Aorta (tissue), 5 donors: ENCODE measurements at regions not wholly inside any gene's neighbourhood (a gene's known extent, or its start where the extent isn't known, plus 50 kb on each side); places are given as distances from the start of the nearest gene placed in this dataset.

ENCODE experiments used
- ATAC-seq: fragments of 200-7000 bp; cut with Tn5 transposase; one replicate; pipeline ENCODE4 v1.9.1; 2022; ENCODE audit warnings: moderate library complexity; ENCODE audit not compliant: low FRiP score
- DNase-seq, 2 donors: peaks; one replicate each; pipeline ENCODE4 v3.0.0-alpha.2; 2020
- H3K27ac ChIP-seq, 2 donors: one replicate each; pipeline ENCODE4 v1.5.1; 2013; ENCODE audit warnings: low read length in 2 of 2, mild to moderate bottlenecking in 2 of 2, moderate library complexity in 2 of 2, control low read depth in 1 of 2, inconsistent platforms in 1 of 2, low read depth in 1 of 2
- H3K27me3 ChIP-seq, 2 donors: one replicate each; pipeline ENCODE4 v1.6.1; 2013; ENCODE audit warnings: control low read depth in 1 of 2, low read length in 1 of 2, mild to moderate bottlenecking in 1 of 2, moderate library complexity in 1 of 2; ENCODE audit not compliant: insufficient read depth in 2 of 2, control insufficient read depth in 1 of 2
- H3K36me3 ChIP-seq, 2 donors: one replicate each; pipeline ENCODE4 v1.6.1; 2013; ENCODE audit warnings: control low read depth in 1 of 2, low read length in 1 of 2, mild to moderate bottlenecking in 1 of 2; ENCODE audit not compliant: insufficient read depth in 2 of 2, control insufficient read depth in 1 of 2
- H3K4me1 ChIP-seq, 2 donors: one replicate each; pipeline ENCODE4 v1.6.1; 2013; ENCODE audit warnings: low read length in 2 of 2, control low read depth in 1 of 2, mild to moderate bottlenecking in 1 of 2, moderate library complexity in 1 of 2; ENCODE audit not compliant: insufficient read depth in 2 of 2, control insufficient read depth in 1 of 2
- H3K4me3 ChIP-seq, 2 donors: one replicate each; pipeline ENCODE4 v1.5.1; 2013; ENCODE audit warnings: low read length in 2 of 2, control low read depth in 1 of 2, mild to moderate bottlenecking in 1 of 2
- H3K9me3 ChIP-seq: one replicate; pipeline ENCODE4 v1.6.1; 2013; ENCODE audit warnings: mild to moderate bottlenecking, low read length; ENCODE audit not compliant: control insufficient read depth
- WGBS, 2 donors: extraction: QIAGEN DNeasy Blood & Tissue Kit; methylation state at CpG; one replicate each; pipeline ENCODE4 v1.1.7; 2013; 5-methylcytosine and 5-hydroxymethylcytosine counted together
- intact Hi-C, 2 donors: fragments of 100-400 bp; cut with DNase I; formaldehyde crosslinking; loops; one replicate each; pipeline versions ENCODE4 v1.14.2 to v1.15.0; 2022
- donor health status: healthy with polysubstance abuse.
- donor health status: Bipolar disorder and iron deficiency.
- donor health status: DM: no; HTN: no; CAD: no.
- donor health status: DM: no; HTN: no; CAD: no.
- donor health status: DM: yes; HTN: yes; CAD: no.

DNA sequence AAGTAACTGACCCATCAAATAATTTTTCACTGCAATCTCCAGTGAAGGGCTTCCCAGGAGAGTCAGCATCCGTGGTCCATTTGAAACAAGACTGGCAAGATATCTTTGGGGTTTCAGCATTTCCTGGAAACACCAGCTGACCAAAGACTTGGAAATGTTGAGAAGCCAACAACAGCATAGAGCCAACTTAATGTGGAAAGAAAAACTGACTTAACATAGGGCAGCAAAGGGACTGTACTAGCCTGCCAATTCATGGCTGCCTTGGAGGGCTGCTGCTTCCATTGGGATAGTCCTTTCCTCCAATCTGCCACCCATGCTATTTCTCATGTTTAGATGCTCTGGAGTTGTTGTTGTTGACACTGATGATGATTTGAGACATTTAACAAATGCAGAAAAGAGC lies 76.5 kb upstream of the SPDL1 start:
- intact Hi-C loops, result no loop called here

DNA sequence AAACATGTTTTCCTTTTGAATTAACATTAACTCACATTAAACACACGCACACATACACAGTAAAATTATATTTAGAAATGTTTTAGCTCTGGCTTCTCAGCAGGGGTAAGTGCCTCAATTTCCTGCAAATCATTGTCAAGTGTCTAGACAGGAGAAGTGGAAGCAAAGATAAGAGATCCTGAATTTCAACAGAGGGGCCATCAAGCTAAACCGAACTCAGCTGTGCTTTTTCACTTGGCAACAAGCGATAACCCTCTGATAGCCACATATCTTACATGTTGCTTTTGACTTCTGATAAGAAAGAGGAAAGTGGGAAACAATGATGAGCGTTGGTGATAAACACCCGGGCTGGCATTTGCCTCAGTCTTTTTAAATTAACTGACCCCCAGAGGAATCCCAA lies 79.7 kb upstream of the SPDL1 start:
- no peaks in the 10 kb centered on the region for H3K36me3 ChIP-seq
- no peaks in the 10 kb centered on the region for H3K9me3 ChIP-seq
- H3K4me3 ChIP-seq, result no peak overlapping the region
- no peaks in the 10 kb centered on the region for H3K27me3 ChIP-seq
- ATAC-seq, result no peak
- DNase-seq, result no peak
- no peak overlapping the region for H3K27ac ChIP-seq
- intact Hi-C loops, result no loop called here
- peaks cover 0 to 2% of the 10 kb centered on the region in 2 donors for H3K4me1 ChIP-seq
- 61 to 66% methylated on average over 5 of the region's 5 CpGs for WGBS, 2 donors

More for the DNA sequence above, 76.5 kb upstream of the SPDL1 start:
- DNase-seq, result no peak
- Histone ChIP-seq H3K36me3 (no peaks in the 10 kb centered on the region), H3K9me3 (no peaks in the 10 kb centered on the region), H3K27me3 (no peaks in the 10 kb centered on the region), H3K27ac (no peak overlapping the region), H3K4me1 (peaks cover 0 to 2% of the 10 kb centered on the region in 2 donors), H3K4me3 (no peak overlapping the region)
- WGBS, 2 donors, result 3% methylated on average over 1 of the region's 1 CpG
- no peak for ATAC-seq

DNA sequence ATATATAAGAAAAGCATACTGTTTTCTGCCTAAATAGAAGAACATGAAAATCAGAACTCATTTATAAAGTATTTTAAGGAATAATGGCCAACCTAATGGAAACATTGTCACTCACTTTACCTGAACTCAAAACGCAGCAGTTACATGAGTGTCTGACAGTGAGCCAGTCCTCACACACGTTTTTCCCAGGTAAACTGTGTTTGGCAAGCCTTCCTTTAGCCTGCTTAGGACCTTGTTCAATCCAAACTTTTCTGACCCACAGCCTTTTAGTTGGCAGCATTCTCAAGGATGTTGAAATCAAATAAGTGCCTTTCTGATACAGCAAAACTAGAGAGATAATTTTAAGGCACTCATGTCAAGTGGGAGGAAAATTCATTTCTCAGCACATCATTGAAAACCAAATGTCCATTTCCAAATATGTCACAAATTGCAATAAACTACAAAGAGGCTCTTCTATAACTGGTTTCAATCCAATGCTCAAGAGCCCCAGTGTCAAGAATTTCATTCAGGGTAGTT lies 83.5 kb upstream of the SPDL1 start:
- no peak for DNase-seq
- intact Hi-C loops, result loop anchor here in 1 of 2 donors (5.0 kb wide), 1 partner anchor 58 kb away; no protein-coding TSS in a partner anchor
- no peak for ATAC-seq
- 69% methylated on average over 2 of the region's 2 CpGs for whole genome bisulfite sequencing, 2 donors
- Histone ChIP-seq H3K4me3 (no peak overlapping the region), H3K27ac (no peak overlapping the region), H3K36me3 (no peaks in the 10 kb centered on the region), H3K27me3 (no peaks in the 10 kb centered on the region), H3K9me3 (no peaks in the 10 kb centered on the region), H3K4me1 (peaks cover 0 to 2% of the 10 kb centered on the region in 2 donors)

DNA sequence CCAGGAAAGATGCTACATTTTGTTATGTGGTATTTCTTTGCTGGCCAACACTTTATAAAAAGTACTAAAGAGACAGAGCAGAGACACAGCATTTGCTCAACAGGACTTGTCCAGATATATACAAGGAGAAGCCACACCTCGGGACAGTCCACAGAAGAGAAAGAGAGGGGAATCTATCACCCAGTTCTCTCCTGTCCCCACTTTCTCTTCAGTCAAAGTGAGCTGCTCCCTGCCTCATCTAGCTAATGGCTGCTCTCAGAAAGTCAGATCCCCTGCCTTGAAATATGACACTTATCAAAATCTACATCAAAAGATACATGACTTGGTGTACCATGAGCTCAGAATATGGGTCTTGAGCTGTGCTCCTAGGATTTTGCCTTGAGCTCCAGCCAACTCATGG lies 86.7 kb upstream of the SPDL1 start:
- ATAC-seq, result no peak
- H3K27me3 ChIP-seq, result no peaks in the 10 kb centered on the region
- H3K4me1 ChIP-seq, result no peaks in the 10 kb centered on the region
- no peaks in the 10 kb centered on the region for H3K9me3 ChIP-seq
- no peak for DNase-seq
- no peaks in the 10 kb centered on the region for H3K36me3 ChIP-seq
- WGBS, 2 donors, result 80 to 93% methylated on average over 1 of the region's 1 CpG
- H3K4me3 ChIP-seq, result no peak overlapping the region
- intact Hi-C loops, result loop anchor here in 1 of 2 donors (5.0 kb wide), 1 partner anchor 55 kb away; no protein-coding TSS in a partner anchor
- no peak overlapping the region for H3K27ac ChIP-seq

DNA sequence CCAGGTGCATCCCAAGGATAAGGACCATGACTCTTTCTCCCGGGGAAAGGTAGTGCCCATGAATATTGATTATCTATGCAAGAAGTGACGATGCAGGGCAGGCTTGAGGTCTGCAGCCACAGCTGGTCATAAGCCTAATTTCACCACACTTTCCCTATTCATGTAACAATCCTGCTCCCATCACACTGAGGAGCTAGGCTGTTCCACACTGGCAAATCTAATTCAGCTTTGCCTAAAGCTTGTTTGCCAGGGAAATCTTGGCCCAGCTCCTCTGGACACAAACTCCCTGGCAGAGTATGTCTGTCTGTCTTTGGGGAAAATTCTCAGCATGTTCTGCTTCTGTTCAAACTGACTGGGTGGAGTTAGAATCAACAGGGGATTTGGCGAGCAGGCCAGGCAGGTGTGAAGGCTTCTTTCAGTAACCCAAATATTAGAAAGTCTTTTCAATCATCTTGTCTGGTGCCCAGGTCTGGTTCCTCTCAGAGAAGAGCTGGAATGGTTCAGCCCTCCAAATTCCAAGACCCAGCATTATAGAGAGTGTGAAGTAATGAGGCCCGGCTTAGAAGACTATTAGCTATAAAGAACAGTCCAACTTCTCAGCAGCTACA lies 88.5 kb upstream of the SPDL1 start:
- intact Hi-C loops, result loop anchor here in 1 of 2 donors (5.0 kb wide), 1 partner anchor 53 kb away; no protein-coding TSS in a partner anchor
- Histone ChIP-seq H3K27me3 (no peaks in the 10 kb centered on the region), H3K36me3 (no peaks in the 10 kb centered on the region), H3K4me3 (no peak overlapping the region), H3K9me3 (no peaks in the 10 kb centered on the region), H3K27ac (no peak overlapping the region), H3K4me1 (no peaks in the 10 kb centered on the region)
- ATAC-seq (no peak), DNase-seq (no peak)
- WGBS, 2 donors, result 29 to 30% methylated on average over 4 of the region's 4 CpGs

DNA sequence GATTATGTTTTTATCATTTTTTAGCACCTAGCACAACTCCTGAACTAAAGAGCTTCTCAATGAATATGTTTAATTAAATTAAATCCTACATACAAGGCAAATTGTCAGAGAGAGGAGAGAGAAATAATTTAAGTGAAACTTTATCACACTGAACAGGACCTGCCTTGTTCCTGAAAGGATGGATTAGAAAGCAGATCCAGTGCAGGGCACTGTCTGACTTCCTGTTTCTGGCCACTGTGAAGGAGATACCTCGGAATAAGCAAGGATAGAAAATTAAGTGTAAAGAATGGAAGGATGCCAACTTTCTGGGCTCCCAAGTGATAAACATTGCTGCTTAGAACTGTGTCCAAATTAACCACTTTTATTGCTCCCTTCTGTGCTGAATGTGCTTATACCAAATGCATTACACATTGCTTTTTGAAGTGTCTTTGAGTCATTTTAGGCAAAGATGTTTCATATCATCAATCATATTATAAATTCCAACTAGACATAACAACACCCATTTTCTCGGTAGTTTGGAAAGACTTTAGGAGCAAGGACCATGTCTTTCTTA lies 89.1 kb upstream of the SPDL1 start:
- no peaks in the 10 kb centered on the region for H3K9me3 ChIP-seq
- no peak for ATAC-seq
- intact Hi-C loops, result no loop called here
- H3K4me1 ChIP-seq, result no peaks in the 10 kb centered on the region
- H3K4me3 ChIP-seq, result no peak overlapping the region
- H3K27ac ChIP-seq, result no peak overlapping the region
- no peak for DNase-seq
- no peaks in the 10 kb centered on the region for H3K27me3 ChIP-seq
- WGBS, 2 donors, result 14 to 31% methylated on average over 2 of the region's 2 CpGs
- no peaks in the 10 kb centered on the region for H3K36me3 ChIP-seq

DNA sequence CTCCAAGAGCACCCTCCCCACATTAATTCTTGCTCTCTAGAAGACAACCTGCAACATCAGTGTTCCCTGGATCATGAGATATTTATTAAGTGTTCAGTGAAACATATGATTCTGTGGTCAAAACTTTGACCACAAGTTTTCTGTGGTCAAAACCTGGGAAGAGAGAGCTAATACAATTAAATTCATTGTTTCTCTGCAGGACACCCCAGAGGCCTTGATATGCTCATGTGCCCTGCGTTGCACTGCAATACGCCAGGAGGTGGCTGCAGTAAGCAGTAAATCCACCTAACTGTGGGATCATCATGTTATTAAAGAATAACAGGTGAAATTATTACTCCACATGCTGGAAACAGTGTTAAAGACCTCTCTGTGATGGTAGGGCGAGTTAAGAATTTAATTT lies 109.3 kb upstream of the SPDL1 start:
- no peaks in the 10 kb centered on the region for H3K36me3 ChIP-seq
- ATAC-seq (no peak), DNase-seq (no peak)
- no peaks in the 10 kb centered on the region for H3K9me3 ChIP-seq
- H3K4me3 ChIP-seq, result no peak overlapping the region
- H3K4me1 ChIP-seq, result no peaks in the 10 kb centered on the region
- intact Hi-C loops, result no loop called here
- no peak overlapping the region for H3K27ac ChIP-seq
- WGBS, 2 donors, result 61 to 71% methylated on average over 3 of the region's 3 CpGs
- no peaks in the 10 kb centered on the region for H3K27me3 ChIP-seq

DNA sequence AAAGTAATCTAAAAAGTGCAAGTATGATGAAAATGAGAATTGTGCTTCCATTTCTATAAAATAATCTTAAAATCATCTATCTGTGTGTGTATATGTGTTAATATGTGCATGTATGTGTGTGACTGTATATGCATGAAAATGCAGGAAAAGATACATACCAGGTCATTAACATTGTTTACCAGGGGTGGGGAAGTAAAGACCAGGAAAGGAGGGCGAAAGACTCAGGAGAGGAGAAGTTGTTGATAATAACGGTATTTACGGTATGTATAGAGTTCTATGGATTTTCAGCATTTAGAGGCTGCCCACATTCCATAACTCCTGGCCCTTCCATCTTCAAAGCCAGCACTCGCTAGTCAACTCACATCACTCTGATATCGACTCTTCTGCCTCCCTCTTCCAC lies 111.0 kb upstream of the SPDL1 start:
- H3K27ac ChIP-seq, result no peak overlapping the region
- no peaks in the 10 kb centered on the region for H3K36me3 ChIP-seq
- H3K27me3 ChIP-seq, result no peaks in the 10 kb centered on the region
- H3K9me3 ChIP-seq, result peaks cover 1% of the 10 kb centered on the region
- no peak overlapping the region for H3K4me3 ChIP-seq
- no peaks in the 10 kb centered on the region for H3K4me1 ChIP-seq
- ATAC-seq, result no peak
- no peak for DNase-seq
- WGBS, 2 donors, result 65 to 84% methylated on average over 5 of the region's 5 CpGs
- intact Hi-C loops, result no loop called here

DNA sequence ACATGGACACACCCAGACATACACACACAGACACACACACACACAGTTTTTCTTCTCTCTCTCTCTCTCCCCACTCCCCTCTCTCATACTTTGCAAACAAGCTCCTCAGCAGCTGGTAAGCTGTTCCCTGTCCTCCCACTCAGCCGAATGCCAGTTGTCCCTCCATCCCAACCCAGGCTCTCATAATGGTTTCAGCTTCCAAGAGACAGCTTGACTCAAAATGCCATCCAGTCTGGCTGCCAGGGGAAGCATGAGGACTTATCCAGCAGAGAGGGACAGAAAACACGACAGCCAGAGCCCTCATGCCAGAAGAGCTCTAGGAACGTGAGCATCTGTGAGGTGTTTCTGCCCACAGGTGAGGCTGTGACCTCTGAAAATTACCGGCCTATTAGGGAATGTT lies 112.6 kb upstream of the SPDL1 start:
- intact Hi-C loops, result no loop called here
- WGBS, 2 donors, result 91 to 94% methylated on average over 4 of the region's 4 CpGs
- no peak for ATAC-seq

More for the DNA sequence above, 112.6 kb upstream of the SPDL1 start:
- Histone ChIP-seq H3K27me3 (no peaks in the 10 kb centered on the region), H3K4me3 (no peak overlapping the region), H3K27ac (no peak overlapping the region), H3K4me1 (no peaks in the 10 kb centered on the region), H3K9me3 (peaks cover 1% of the 10 kb centered on the region), H3K36me3 (no peaks in the 10 kb centered on the region)
- no peak for DNase-seq
